ENCODE measurements at regions not wholly inside any gene's neighbourhood (a gene's known extent, or its start where the extent isn't known, plus 50 kb on each side); places are given as distances from the start of the nearest gene placed in this dataset.

- TF ChIP-seq CTCF (IDR thresholded peaks at IDR 0.05; ENCODE audit: poor library complexity, severe bottlenecking) (no peak), EP300 (conservative IDR thresholded peaks at IDR 0.05; ENCODE audit: poor library complexity, severe bottlenecking) (no peak), POLR2AphosphoS5 (IDR thresholded peaks at IDR 0.05) (no peak)
Observed at GRCh38 chr3:88940296-88940695, 167.1 kb upstream of the EPHA3 start.

Measured in neural cell (in vitro differentiated cells).